NB4 (cell line): ENCODE measurements at regions not wholly inside any gene's neighbourhood (a gene's known extent, or its start where the extent isn't known, plus 50 kb on each side); places are given as distances from the start of the nearest gene placed in this dataset.

ENCODE experiments used
- CTCF ChIP-seq: IDR thresholded peaks from one replicate; pipeline ENCODE4 v1.5.1; 2012; ENCODE audit warnings: low read depth, low read length
- POLR2A ChIP-seq: IDR thresholded peaks from 2 replicates; pipeline ENCODE4 v1.6.1; 2011; ENCODE audit warnings: mild to moderate bottlenecking; ENCODE audit not compliant: insufficient read length; ENCODE audit errors: extremely low read depth

- TF ChIP-seq POLR2A (no peak), CTCF (no peak)
These were observed 169.2 kb upstream of the HS6ST1 start for GRCh38 chr2:128487650-128488387.
